PC-3 (cell line): ENCODE measurements at regions not wholly inside any gene's neighbourhood (a gene's known extent, or its start where the extent isn't known, plus 50 kb on each side); places are given as distances from the start of the nearest gene placed in this dataset.

ENCODE experiments used
- ATAC-seq: fragments of 200-7000 bp; cut with Tn5 transposase; 2 replicates; pipeline ENCODE4 v1.9.1; 2020; ENCODE audit warnings: mild to moderate bottlenecking, moderate library complexity
- BruUV-seq: library from RNA; stranded (reverse); fragments of 400-500 nt; replicated peaks from 2 replicates; lab custom pipeline; 2021; lab: Mats Ljungman, UMichigan
- CTCF ChIA-PET: fragments of 300-600 bp; sonication (Branson Sonifier 250); formaldehyde crosslinking; loops from one replicate; lab custom pipeline; 2022; ENCODE audit warnings: antibody characterized with exemption; lab: Charles Lee
- POLR2A ChIA-PET: fragments of 300-600 bp; sonication (Branson Sonifier 250); formaldehyde crosslinking; loops from one replicate; lab custom pipeline; 2022; ENCODE audit warnings: antibody characterized with exemption; ENCODE audit not compliant: unreplicated experiment; lab: Charles Lee
- DNase-seq: peaks from one replicate; pipeline ENCODE4 v3.0.0-alpha.2; 2015
- H2AFZ ChIP-seq: fragments of 300-600 bp; sonication (generic); 2 replicates; pipeline ENCODE4 v1.6.0; 2016; ENCODE audit warnings: antibody characterized with exemption, low read length
- H3F3A ChIP-seq: fragments of 300-600 bp; sonication (generic); one replicate; pipeline ENCODE4 v1.6.0; 2017; ENCODE audit warnings: antibody characterized with exemption, low read length, control low read depth, mild to moderate bottlenecking; ENCODE audit not compliant: unreplicated experiment
- H3K27ac ChIP-seq: fragments of 300-600 bp; sonication (generic); 2 replicates; pipeline ENCODE4 v1.5.1; 2016; ENCODE audit warnings: mild to moderate bottlenecking, low read length
- H3K27me3 ChIP-seq: fragments of 300-600 bp; sonication (generic); 2 replicates; pipeline ENCODE4 v1.6.1; 2016; ENCODE audit warnings: low read length, mixed read lengths
- H3K36me3 ChIP-seq: fragments of 300-600 bp; sonication (generic); 2 replicates; pipeline ENCODE4 v1.6.1; 2016; ENCODE audit warnings: low read depth, mixed run types, low read length, mixed read lengths
- H3K4me1 ChIP-seq: fragments of 300-600 bp; sonication (generic); 2 replicates; pipeline ENCODE4 v1.5.1; 2016; ENCODE audit warnings: low read length; ENCODE audit not compliant: insufficient read depth
- H3K4me2 ChIP-seq: fragments of 300-600 bp; sonication (generic); 2 replicates; pipeline ENCODE4 v1.6.0; 2016; ENCODE audit warnings: low read length
- H3K4me3 ChIP-seq: fragments of 300-600 bp; sonication (generic); 2 replicates; pipeline ENCODE4 v1.5.1; 2016; ENCODE audit warnings: mild to moderate bottlenecking, low read length, mixed read lengths
- H3K79me2 ChIP-seq: fragments of 300-600 bp; sonication (generic); 2 replicates; pipeline ENCODE4 v1.6.1; 2017; ENCODE audit warnings: low read length, mixed read lengths
- H3K9ac ChIP-seq: fragments of 300-600 bp; sonication (generic); 2 replicates; pipeline ENCODE4 v1.6.0; 2016; ENCODE audit warnings: mild to moderate bottlenecking, low read length
- H3K9me2 ChIP-seq: fragments of 300-600 bp; sonication (generic); replicated peaks from 2 replicates; pipeline ENCODE4 v1.6.1; 2016; ENCODE audit warnings: mixed run types, low read length, mixed read lengths
- H3K9me3 ChIP-seq: fragments of 300-600 bp; sonication (generic); 2 replicates; pipeline ENCODE4 v1.6.1; 2016; ENCODE audit warnings: low read length, mixed read lengths
- H4K20me1 ChIP-seq: fragments of 300-600 bp; sonication (generic); 2 replicates; pipeline ENCODE4 v1.6.1; 2016; ENCODE audit warnings: low read length, mixed read lengths
- CTCF ChIP-seq: fragments of 300-600 bp; sonication (generic); conservative IDR thresholded peaks from 2 replicates; pipeline ENCODE4 v1.5.1; 2017; ENCODE audit warnings: antibody characterized with exemption, low read depth, mild to moderate bottlenecking, low read length
- EZH2 ChIP-seq: fragments of 300-600 bp; sonication (generic); IDR thresholded peaks from one replicate; pipeline ENCODE4 v1.6.1; 2017; ENCODE audit warnings: antibody characterized with exemption, mild to moderate bottlenecking, low read length; ENCODE audit not compliant: unreplicated experiment
- EZH2phosphoT487 ChIP-seq: fragments of 300-600 bp; sonication (generic); IDR thresholded peaks from 2 replicates; pipeline ENCODE4 v1.6.1; 2018; ENCODE audit warnings: mild to moderate bottlenecking, antibody characterized with exemption, low read length, borderline replicate concordance
- intact Hi-C: fragments of 100-400 bp; cut with micrococcal nuclease; formaldehyde crosslinking; loops from 2 replicates; pipeline ENCODE4 v1.9.0; 2023

- ChIA-PET CTCF (no interaction called here), POLR2A (no interaction called here)
- TF ChIP-seq EZH2, result no peak
- TF ChIP-seq CTCF, result 0 out of 2 replicates have a peak, but pooled peaks have one; percentile 13
- no peaks in the 10 kb centered on the region for H3F3A ChIP-seq
- no peaks in the 10 kb centered on the region for H3K9me2 ChIP-seq
- H3K36me3 ChIP-seq, result no peaks in the 10 kb centered on the region
- intact Hi-C loops, result no loop called here
- no peak overlapping the region for H3K9ac ChIP-seq
- no peak for ATAC-seq
- no peak overlapping the region for H3K4me3 ChIP-seq
- BruUV-seq, result no TSS peak
- H4K20me1 ChIP-seq, result no peaks in the 10 kb centered on the region
- no peak overlapping the region for H2AFZ ChIP-seq
- peaks cover 22% of the 10 kb centered on the region for H3K4me1 ChIP-seq
- H3K27me3 ChIP-seq, result no peaks in the 10 kb centered on the region
- H3K79me2 ChIP-seq, result no peaks in the 10 kb centered on the region
- DNase-seq, result peak; percentile 67
- H3K27ac ChIP-seq, result no peak overlapping the region
- no peak overlapping the region for H3K4me2 ChIP-seq
- no peaks in the 10 kb centered on the region for H3K9me3 ChIP-seq
Measured at GRCh38 chr13:40152145-40152544, 496.7 kb downstream of the COG6 start.

- H3K4me1 ChIP-seq, result peaks cover 23% of the 10 kb centered on the region
- no peak overlapping the region for H3K4me3 ChIP-seq
- ATAC-seq (no peak), DNase-seq (no peak)
- H3K27me3 ChIP-seq, result no peaks in the 10 kb centered on the region
- no peaks in the 10 kb centered on the region for H3K9me3 ChIP-seq
- ChIA-PET CTCF (no interaction called here), POLR2A (no interaction called here)
- no peak overlapping the region for H3K9ac ChIP-seq
- no peaks in the 10 kb centered on the region for H3K9me2 ChIP-seq
- H3K79me2 ChIP-seq, result no peaks in the 10 kb centered on the region
- no TSS peak for BruUV-seq
- no peak overlapping the region for H2AFZ ChIP-seq
- no peaks in the 10 kb centered on the region for H3K36me3 ChIP-seq
- TF ChIP-seq EZH2phosphoT487 (no peak), CTCF (no peak), EZH2 (no peak)
- no peak overlapping the region for H3K27ac ChIP-seq
- no peaks in the 10 kb centered on the region for H3F3A ChIP-seq
- H3K4me2 ChIP-seq, result no peak overlapping the region
- intact Hi-C loops, result no loop called here
- no peaks in the 10 kb centered on the region for H4K20me1 ChIP-seq
Measured at GRCh38 chr13:40152922-40153321, 497.5 kb downstream of the COG6 start.

- H3K27ac ChIP-seq, result no peak overlapping the region
- peaks cover 29% of the 10 kb centered on the region for H3K4me1 ChIP-seq
- H3K79me2 ChIP-seq, result no peaks in the 10 kb centered on the region
- H4K20me1 ChIP-seq, result no peaks in the 10 kb centered on the region
- no peaks in the 10 kb centered on the region for H3F3A ChIP-seq
- BruUV-seq, result no TSS peak
- no peak overlapping the region for H3K4me2 ChIP-seq
- no peak overlapping the region for H3K4me3 ChIP-seq
- ChIA-PET CTCF (no interaction called here), POLR2A (no interaction called here)
- no peaks in the 10 kb centered on the region for H3K27me3 ChIP-seq
- TF ChIP-seq CTCF, result no peak
- TF ChIP-seq EZH2, result no peak
- no peak for TF ChIP-seq EZH2phosphoT487
- intact Hi-C loops, result no loop called here
- no peak for ATAC-seq
- H3K9ac ChIP-seq, result no peak overlapping the region
- H3K9me3 ChIP-seq, result no peaks in the 10 kb centered on the region
- H3K9me2 ChIP-seq, result no peaks in the 10 kb centered on the region
- H3K36me3 ChIP-seq, result no peaks in the 10 kb centered on the region
- DNase-seq, result no peak
- H2AFZ ChIP-seq, result no peak overlapping the region
Measured at GRCh38 chr13:40153516-40153915, 498.1 kb downstream of the COG6 start.
